GM12875 (cell line): ENCODE measurements at regions not wholly inside any gene's neighbourhood (a gene's known extent, or its start where the extent isn't known, plus 50 kb on each side); places are given as distances from the start of the nearest gene placed in this dataset.

Experiments
- H3K4me3 ChIP-seq: one replicate; pipeline ENCODE4 v1.5.1; 2011; ENCODE audit warnings: low read depth, low read length, control low read depth
- TF ChIP-seq, protein P1 (sequence below): IDR thresholded peaks from 2 replicates; pipeline ENCODE4 v1.5.1; 2011; ENCODE audit warnings: low read depth, mild to moderate bottlenecking, control low read depth, inconsistent platforms, low read length, moderate library complexity, borderline replicate concordance; ENCODE audit not compliant: insufficient read depth

DNA sequence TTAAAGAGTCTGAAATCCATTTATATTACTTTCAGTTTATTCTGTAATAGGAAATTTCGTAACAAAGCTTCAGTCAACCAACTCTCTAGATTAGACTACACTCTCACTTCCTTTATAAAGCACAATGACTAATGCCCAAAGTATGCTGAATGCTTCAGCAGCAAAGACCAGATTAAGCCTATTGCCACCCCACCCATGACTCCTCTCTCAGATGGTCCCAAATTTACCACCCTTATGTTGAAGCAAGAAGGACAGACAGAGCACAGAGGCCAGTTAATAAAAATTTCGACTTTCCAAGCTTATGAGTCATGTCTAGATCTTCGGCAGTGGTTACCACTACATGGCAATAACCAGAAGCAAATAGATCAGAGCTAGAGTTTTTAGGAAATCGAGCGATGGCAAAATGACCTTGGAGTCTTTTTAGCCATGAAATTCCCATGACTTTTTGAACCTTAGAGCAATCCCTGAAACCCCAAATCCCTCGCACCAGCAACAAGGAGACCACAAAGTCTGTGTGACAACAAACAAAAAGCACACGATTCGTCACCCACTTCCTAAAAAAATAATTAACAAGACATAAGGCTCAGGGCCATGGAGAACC, 287.8 kb upstream of the RASA1 start:
- TF ChIP-seq, protein P1, sequence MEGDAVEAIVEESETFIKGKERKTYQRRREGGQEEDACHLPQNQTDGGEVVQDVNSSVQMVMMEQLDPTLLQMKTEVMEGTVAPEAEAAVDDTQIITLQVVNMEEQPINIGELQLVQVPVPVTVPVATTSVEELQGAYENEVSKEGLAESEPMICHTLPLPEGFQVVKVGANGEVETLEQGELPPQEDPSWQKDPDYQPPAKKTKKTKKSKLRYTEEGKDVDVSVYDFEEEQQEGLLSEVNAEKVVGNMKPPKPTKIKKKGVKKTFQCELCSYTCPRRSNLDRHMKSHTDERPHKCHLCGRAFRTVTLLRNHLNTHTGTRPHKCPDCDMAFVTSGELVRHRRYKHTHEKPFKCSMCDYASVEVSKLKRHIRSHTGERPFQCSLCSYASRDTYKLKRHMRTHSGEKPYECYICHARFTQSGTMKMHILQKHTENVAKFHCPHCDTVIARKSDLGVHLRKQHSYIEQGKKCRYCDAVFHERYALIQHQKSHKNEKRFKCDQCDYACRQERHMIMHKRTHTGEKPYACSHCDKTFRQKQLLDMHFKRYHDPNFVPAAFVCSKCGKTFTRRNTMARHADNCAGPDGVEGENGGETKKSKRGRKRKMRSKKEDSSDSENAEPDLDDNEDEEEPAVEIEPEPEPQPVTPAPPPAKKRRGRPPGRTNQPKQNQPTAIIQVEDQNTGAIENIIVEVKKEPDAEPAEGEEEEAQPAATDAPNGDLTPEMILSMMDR, result no peak
- H3K4me3 ChIP-seq, result no peak overlapping the region

DNA sequence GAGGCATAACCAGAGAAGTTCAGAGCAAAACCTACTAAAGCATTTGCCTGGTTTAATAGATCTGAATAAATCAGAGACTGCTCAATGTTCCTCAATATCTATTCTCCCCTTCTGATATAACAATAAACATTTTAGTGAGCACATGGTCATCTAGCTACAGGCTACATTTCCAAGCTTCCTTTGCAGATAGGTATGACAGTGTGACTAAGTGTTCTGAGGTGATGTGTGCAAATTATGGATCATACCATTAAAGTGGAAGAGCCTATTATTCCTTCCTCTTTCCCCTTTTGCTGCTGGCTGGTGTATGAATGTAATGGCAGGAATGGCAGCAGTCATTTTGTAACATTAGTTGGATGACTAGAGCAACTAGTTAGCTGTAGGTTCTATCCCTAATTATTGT, 285.8 kb upstream of the RASA1 start:
- TF ChIP-seq, protein P1, result no peak
- no peak overlapping the region for H3K4me3 ChIP-seq

DNA sequence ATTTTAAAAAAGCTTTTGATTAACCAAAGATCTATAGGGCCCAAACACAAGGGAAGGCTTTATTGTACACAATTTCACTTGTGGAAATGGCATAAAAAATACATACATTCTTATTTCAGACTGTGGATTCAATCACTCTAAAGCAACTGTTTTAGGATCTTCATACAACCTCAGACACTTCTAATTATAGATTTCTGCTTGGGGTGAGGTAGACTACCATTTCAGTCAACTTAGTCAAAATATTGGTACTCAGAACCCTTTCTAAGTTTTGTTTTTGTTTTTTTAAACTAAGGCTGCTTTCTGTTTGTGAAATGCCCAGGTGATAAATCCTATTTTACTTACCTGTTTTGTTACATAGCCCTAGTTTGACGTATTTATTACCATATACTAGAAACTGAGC, 284.5 kb upstream of the RASA1 start:
- H3K4me3 ChIP-seq, result no peak overlapping the region
- TF ChIP-seq, protein P1, result no peak

DNA sequence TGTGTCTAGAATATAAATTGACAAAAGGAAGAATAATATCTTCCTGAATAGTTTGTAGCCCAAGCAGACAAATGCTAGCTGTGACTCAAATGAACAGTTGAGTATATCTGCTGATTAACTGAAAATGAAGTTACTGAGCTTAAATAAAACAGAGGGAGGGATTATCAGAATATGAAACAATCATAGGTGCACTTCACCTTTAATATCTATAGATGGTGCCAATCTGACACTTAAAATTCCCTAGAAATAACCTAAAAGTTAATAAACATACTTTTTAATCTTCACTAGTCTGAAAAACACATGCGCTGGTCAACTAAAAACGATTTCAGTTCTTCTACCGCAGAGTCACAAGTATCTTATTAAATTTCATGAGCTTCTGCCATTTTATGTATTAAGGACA, 280.8 kb upstream of the RASA1 start:
- H3K4me3 ChIP-seq, result no peak overlapping the region
- TF ChIP-seq, protein P1, result no peak

DNA sequence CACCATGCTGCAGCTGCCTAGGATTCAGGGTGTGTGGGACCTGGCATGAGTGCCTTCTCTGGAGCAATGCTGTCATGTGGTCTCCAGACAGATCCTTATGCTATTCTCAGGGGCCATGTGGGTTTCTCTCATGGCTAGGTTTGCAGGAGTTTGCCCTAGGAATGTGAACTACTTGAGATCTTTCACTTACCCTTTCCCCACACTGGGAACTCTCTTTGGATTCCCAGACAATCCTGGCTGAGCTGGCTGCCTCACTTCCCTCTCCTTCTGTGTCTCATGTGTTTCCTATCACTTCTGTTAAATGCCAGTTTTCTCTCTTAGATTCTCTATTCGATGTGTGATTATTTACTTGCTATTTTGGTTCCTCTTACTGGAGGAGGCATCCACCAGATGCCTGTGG, 270.2 kb upstream of the RASA1 start:
- TF ChIP-seq, protein P1, result no peak
- no peak overlapping the region for H3K4me3 ChIP-seq

DNA sequence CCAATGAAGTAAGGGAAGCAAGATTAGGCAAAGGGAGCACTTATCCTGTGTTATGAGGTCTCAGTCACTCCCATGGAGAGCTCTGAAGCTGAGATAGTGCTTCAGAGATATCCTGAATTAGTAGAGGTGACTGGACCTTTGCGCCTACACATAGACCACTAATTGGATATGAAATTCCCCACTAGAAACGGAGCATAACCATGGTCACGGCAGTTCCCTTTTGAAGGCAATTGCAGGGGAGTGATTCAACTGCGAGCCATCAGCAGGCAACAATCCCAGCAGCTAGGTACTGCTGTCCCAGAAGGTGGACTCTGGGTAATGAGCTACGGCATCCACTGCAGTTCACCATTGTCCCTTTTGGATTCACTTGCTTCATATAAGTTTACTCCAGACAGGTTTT, 267.7 kb upstream of the RASA1 start:
- TF ChIP-seq, protein P1, result no peak
- H3K4me3 ChIP-seq, result no peak overlapping the region

DNA sequence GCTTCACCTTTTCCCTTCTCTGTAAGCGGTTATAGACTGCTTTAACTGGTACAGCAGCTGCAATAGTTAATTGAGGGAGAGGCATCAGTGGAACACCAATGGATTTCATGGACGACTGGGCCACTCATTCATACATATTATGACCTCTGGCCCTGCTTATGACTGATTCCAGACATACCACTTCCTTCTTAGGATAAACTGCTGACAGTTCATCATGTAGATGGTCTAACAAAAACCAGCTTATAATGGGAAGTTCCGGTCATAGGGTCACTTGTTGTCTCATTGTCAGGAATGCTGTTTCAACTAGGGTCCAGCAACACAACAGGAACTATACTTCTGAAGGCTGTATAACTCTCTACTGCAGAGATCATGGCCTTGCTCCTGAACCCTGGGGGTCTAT, 265.2 kb upstream of the RASA1 start:
- no peak overlapping the region for H3K4me3 ChIP-seq
- TF ChIP-seq, protein P1, result no peak
